ENCODE measurements at regions not wholly inside any gene's neighbourhood (a gene's known extent, or its start where the extent isn't known, plus 50 kb on each side); places are given as distances from the start of the nearest gene placed in this dataset.

- TF ChIP-seq FOS (IDR thresholded peaks at IDR 0.05; ENCODE audit: extremely low read depth, insufficient read length) (no peak), ZNF766 (CRISPR knock-in tag; conservative IDR thresholded peaks at IDR 0.05) (no peak), MAX (CRISPR knock-in tag; IDR thresholded peaks at IDR 0.05) (no peak), CTCF (IDR thresholded peaks at IDR 0.05 in 2 of 3, conservative IDR thresholded peaks at IDR 0.05 in 1 of 3; ENCODE audit: insufficient read depth in 2 of 3, low read depth in 1 of 3, low read length in 3 of 3) (no peak), MAFK (IDR thresholded peaks at IDR 0.05; ENCODE audit: low read length) (no peak), POLR2AphosphoS5 (IDR thresholded peaks at IDR 0.05; ENCODE audit: control insufficient read depth, insufficient read depth, low read depth, low read length) (no peak), BHLHE40 (IDR thresholded peaks at IDR 0.05; ENCODE audit: low read length) (no peak), EGR1 (conservative IDR thresholded peaks at IDR 0.05) (no peak), CHCHD3 (CRISPR knock-in tag; IDR thresholded peaks at IDR 0.05) (no peak), ZNF277 (CRISPR knock-in tag; IDR thresholded peaks at IDR 0.05; ENCODE audit: borderline replicate concordance) (no peak), KAT8 (IDR thresholded peaks at IDR 0.05; ENCODE audit: low read depth) (no peak), ZNF830 (CRISPR knock-in tag; IDR thresholded peaks at IDR 0.05) (no peak), SAFB2 (IDR thresholded peaks at IDR 0.05; ENCODE audit: borderline replicate concordance, low read depth, low read length, severe bottlenecking) (no peak), EZH2 (IDR thresholded peaks at IDR 0.05; ENCODE audit: borderline replicate concordance, low read depth, low read length) (no peak)
Observed at GRCh38 chr15:81807806-81808205, 238.0 kb downstream of the MEX3B start.
